T-cell (primary cell): ENCODE measurements at regions not wholly inside any gene's neighbourhood (a gene's known extent, or its start where the extent isn't known, plus 50 kb on each side); places are given as distances from the start of the nearest gene placed in this dataset.
"Not testable (repeated sequence)": the region's sequence is repeated elsewhere in the genome, so short reads cannot be mapped to it uniquely, and the experiment has no call there.

ENCODE experiments used
- ATAC-seq, 4 experiments: fragments of 200-7000 bp in 3 of 4; fragments of 150-1000 bp in 1 of 4; cut with Tn5 transposase; replicated peaks in 1 of 4; 1 replicate in 3 of 4; 2 replicates in 1 of 4; pipeline ENCODE4 v1.10.0; 2021; ENCODE audit warnings: moderate library complexity in 3 of 4, mild to moderate bottlenecking in 2 of 4, moderate number of reproducible peaks in 1 of 4
- CTCF ChIA-PET, 2 donors: fragments of 300-600 bp; sonication (Branson Sonifier 250); formaldehyde crosslinking; loops; one replicate each; lab custom pipeline; 2022; ENCODE audit warnings: antibody characterized with exemption in 2 of 2; lab: Charles Lee
- POLR2A ChIA-PET, 2 donors: fragments of 300-600 bp; sonication (Branson Sonifier 250); formaldehyde crosslinking; loops; one replicate each; lab custom pipeline; 2022; ENCODE audit warnings: antibody characterized with exemption in 2 of 2; lab: Charles Lee
- DNase-seq, 35 experiments: peaks; one replicate each; pipeline versions ENCODE4 v3.0.0 to v3.0.0-alpha.2; 2013 to 2023
- H3K27ac ChIP-seq: one replicate; pipeline ENCODE4 v1.5.1; 2013; ENCODE audit warnings: low read length
- H3K27me3 ChIP-seq, 2 experiments: replicated peaks in 1 of 2; 1 replicate in 1 of 2; 2 replicates in 1 of 2; pipeline versions ENCODE4 v1.6.1 to v1.7.0; 2013; ENCODE audit warnings: low read length in 1 of 2, mixed read lengths in 1 of 2; ENCODE audit not compliant: control insufficient read depth in 2 of 2, insufficient read depth in 2 of 2; ENCODE audit errors: extremely low read depth in 1 of 2
- H3K36me3 ChIP-seq, 2 donors: 1 replicate in 1 of 2; 2 replicates in 1 of 2; pipeline versions ENCODE4 v1.6.1 to v1.7.0; 2013; ENCODE audit warnings: low read length in 1 of 2; ENCODE audit not compliant: control insufficient read depth in 2 of 2, insufficient read depth in 1 of 2; ENCODE audit errors: extremely low read depth in 1 of 2
- H3K4me1 ChIP-seq, 2 experiments: 1 replicate in 1 of 2; 2 replicates in 1 of 2; pipeline versions ENCODE4 v1.6.1 to v1.7.0; 2013; ENCODE audit warnings: low read length in 2 of 2, mixed read lengths in 1 of 2; ENCODE audit not compliant: insufficient read depth in 2 of 2, control insufficient read depth in 1 of 2; ENCODE audit errors: extremely low read depth in 1 of 2
- H3K4me3 ChIP-seq, 2 donors: 1 replicate in 1 of 2; 2 replicates in 1 of 2; pipeline versions ENCODE4 v1.5.1 to v1.7.0; 2013; ENCODE audit warnings: mild to moderate bottlenecking in 2 of 2, low read length in 1 of 2, moderate library complexity in 1 of 2; ENCODE audit not compliant: control insufficient read depth in 1 of 2; ENCODE audit errors: extremely low read depth in 1 of 2
- H3K9me3 ChIP-seq: 2 replicates; pipeline ENCODE4 v1.7.0; 2013
- H3K27ac Mint-ChIP-seq, 2 donors: one replicate each; pipeline ENCODE4 v1.8.0; 2020 to 2021; ENCODE audit warnings: mild to moderate bottlenecking in 2 of 2, mixed read lengths in 2 of 2
- H3K27me3 Mint-ChIP-seq, 2 donors: one replicate each; pipeline ENCODE4 v1.8.0; 2021 to 2022; ENCODE audit warnings: mixed read lengths in 2 of 2
- H3K36me3 Mint-ChIP-seq: one replicate; pipeline ENCODE4 v1.8.0; 2021; ENCODE audit warnings: mixed read lengths
- H3K4me1 Mint-ChIP-seq, 3 donors: one replicate each; pipeline ENCODE4 v1.8.0; 2020 to 2022; ENCODE audit warnings: mixed read lengths in 3 of 3, mild to moderate bottlenecking in 1 of 3
- H3K4me3 Mint-ChIP-seq, 3 donors: one replicate each; pipeline ENCODE4 v1.8.0; 2020 to 2022; ENCODE audit warnings: mild to moderate bottlenecking in 3 of 3, mixed read lengths in 3 of 3, moderate library complexity in 3 of 3
- H3K9me3 Mint-ChIP-seq, 3 donors: one replicate each; pipeline ENCODE4 v1.8.0; 2020 to 2022; ENCODE audit warnings: mixed read lengths in 3 of 3
- WGBS: methylation state at CpG from one replicate; pipeline ENCODE4 v1.1.5; 2013; ENCODE audit warnings: missing lambda C conversion rate; ENCODE audit not compliant: insufficient coverage; 5-methylcytosine and 5-hydroxymethylcytosine counted together

- Histone ChIP-seq H3K27me3 (no peaks in the 10 kb centered on the region), H3K4me1 (no peaks in the 10 kb centered on the region), H3K36me3 (no peaks in the 10 kb centered on the region), H3K4me3 (no peak overlapping the region), H3K9me3 (no peaks in the 10 kb centered on the region), H3K27ac (no peak overlapping the region)
- Mint-ChIP-seq H3K36me3 (no peaks in the 10 kb centered on the region), H3K27me3 (no peaks in the 10 kb centered on the region), H3K4me3 (no peak overlapping the region), H3K9me3 (peaks cover 4 to 9% (median 6%) of the 10 kb centered on the region in 3 donors), H3K4me1 (no peaks in the 10 kb centered on the region), H3K27ac (no peak overlapping the region)
- POLR2A ChIA-PET: no interaction called here
- no peak for ATAC-seq
- DNase-seq: no peak
- no CpG with 5 or more reads among the region's 2 CpGs for WGBS
- CTCF ChIA-PET: no interaction called here
Observed at GRCh38 chr10:81428456-81429134, 446.4 kb upstream of the NRG3 start.

GRCh38 chr10:81439445-81439844 is 435.5 kb upstream of the NRG3 start:
- Histone ChIP-seq H3K27me3 (no peaks in the 10 kb centered on the region), H3K36me3 (no peaks in the 10 kb centered on the region), H3K4me3 (no peak overlapping the region), H3K9me3 (no peaks in the 10 kb centered on the region), H3K27ac (no peak overlapping the region), H3K4me1 (no peaks in the 10 kb centered on the region)
- ChIA-PET CTCF (no interaction called here), POLR2A (no interaction called here)
- no peaks in the 10 kb centered on the region for H3K4me1 Mint-ChIP-seq
- DNase-seq: no peak
- WGBS: 100% methylated on average over 1 of the region's 2 CpGs
- no peak overlapping the region for H3K27ac Mint-ChIP-seq
- H3K9me3 Mint-ChIP-seq: peaks cover 3 to 13% (median 4%) of the 10 kb centered on the region in 3 donors
- ATAC-seq: no peak
- H3K27me3 Mint-ChIP-seq: no peaks in the 10 kb centered on the region
- no peak overlapping the region for H3K4me3 Mint-ChIP-seq
- no peaks in the 10 kb centered on the region for H3K36me3 Mint-ChIP-seq

- H3K27ac ChIP-seq, H3K4me1 ChIP-seq, H3K27me3 Mint-ChIP-seq, POLR2A ChIA-PET, H3K36me3 ChIP-seq, H3K27me3 ChIP-seq, ATAC-seq, H3K27ac Mint-ChIP-seq, DNase-seq, H3K4me1 Mint-ChIP-seq, H3K4me3 ChIP-seq, H3K4me3 Mint-ChIP-seq, H3K36me3 Mint-ChIP-seq, H3K9me3 ChIP-seq: not testable (repeated sequence)
- peaks cover 3 to 13% (median 4%) of the 10 kb centered on the region in 3 donors for H3K9me3 Mint-ChIP-seq
- CTCF ChIA-PET: interaction anchor here in 1 of 2 donors (0.7 kb wide), 1 partner anchor 15 kb away, joined by 4 read pairs; no protein-coding TSS in a partner anchor
- 95% methylated on average over 16 of the region's 21 CpGs for WGBS
Observed at GRCh38 chr10:81441624-81442023, 433.4 kb upstream of the NRG3 start.

GRCh38 chr10:81444242-81444929 is 430.6 kb upstream of the NRG3 start:
- Histone ChIP-seq H3K4me3 (no peak overlapping the region), H3K9me3 (no peaks in the 10 kb centered on the region), H3K27ac (no peak overlapping the region), H3K27me3 (no peaks in the 10 kb centered on the region), H3K4me1 (no peaks in the 10 kb centered on the region), H3K36me3 (no peaks in the 10 kb centered on the region)
- H3K4me3 Mint-ChIP-seq: no peak overlapping the region
- no peak overlapping the region for H3K27ac Mint-ChIP-seq
- peaks cover 3 to 13% (median 4%) of the 10 kb centered on the region in 3 donors for H3K9me3 Mint-ChIP-seq
- CTCF ChIA-PET: no interaction called here
- WGBS: 94% methylated on average over 3 of the region's 7 CpGs
- no peaks in the 10 kb centered on the region for H3K27me3 Mint-ChIP-seq
- H3K4me1 Mint-ChIP-seq: no peaks in the 10 kb centered on the region
- DNase-seq (no peak), ATAC-seq (no peak)
- H3K36me3 Mint-ChIP-seq: no peaks in the 10 kb centered on the region
- POLR2A ChIA-PET: no interaction called here

- DNase-seq: no peak
- WGBS: 43% methylated on average over 1 of the region's 1 CpG
- no peaks in the 10 kb centered on the region for H3K4me1 ChIP-seq
- ChIA-PET POLR2A (no interaction called here), CTCF (no interaction called here)
- Mint-ChIP-seq H3K27me3 (no peaks in the 10 kb centered on the region), H3K4me3 (no peak overlapping the region), H3K4me1 (no peaks in the 10 kb centered on the region), H3K27ac (no peak overlapping the region), H3K36me3 (no peaks in the 10 kb centered on the region), H3K9me3 (no peaks in the 10 kb centered on the region)
- no peaks in the 10 kb centered on the region for H3K9me3 ChIP-seq
- ATAC-seq: no peak
- no peak overlapping the region for H3K4me3 ChIP-seq
- H3K36me3 ChIP-seq: no peaks in the 10 kb centered on the region
- H3K27me3 ChIP-seq: no peaks in the 10 kb centered on the region
- H3K27ac ChIP-seq: no peak overlapping the region
Observed at GRCh38 chr10:81450651-81451050, 424.3 kb upstream of the NRG3 start.

GRCh38 chr10:81472927-81473470 is 402.0 kb upstream of the NRG3 start:
- Mint-ChIP-seq H3K27ac (no peak overlapping the region), H3K4me1 (no peaks in the 10 kb centered on the region), H3K9me3 (peaks cover 0 to 3% (median 0%) of the 10 kb centered on the region in 3 donors), H3K27me3 (no peaks in the 10 kb centered on the region), H3K4me3 (no peak overlapping the region), H3K36me3 (no peaks in the 10 kb centered on the region)
- 81% methylated on average over 11 of the region's 11 CpGs for WGBS
- Histone ChIP-seq H3K36me3 (no peaks in the 10 kb centered on the region), H3K4me1 (no peaks in the 10 kb centered on the region), H3K4me3 (no peak overlapping the region), H3K27me3 (no peaks in the 10 kb centered on the region), H3K27ac (no peak overlapping the region), H3K9me3 (no peaks in the 10 kb centered on the region)
- ATAC-seq (no peak), DNase-seq (no peak)
- ChIA-PET CTCF (no interaction called here), POLR2A (no interaction called here)
